ENCODE measurements at regions not wholly inside any gene's neighbourhood (a gene's known extent, or its start where the extent isn't known, plus 50 kb on each side); places are given as distances from the start of the nearest gene placed in this dataset.

- TF ChIP-seq CTCF (IDR thresholded peaks at IDR 0.05; ENCODE audit: low read depth, low read length) (no peak), EZH2phosphoT487 (IDR thresholded peaks at IDR 0.05; ENCODE audit: low read depth) (no peak)
These were observed 339.5 kb upstream of the PAPPA start for GRCh38 chr9:115814081-115814480.

Measured in OCI-LY3 (cell line).